Colon (tissue), 2 donors: ENCODE measurements at regions not wholly inside any gene's neighbourhood (a gene's known extent, or its start where the extent isn't known, plus 50 kb on each side); places are given as distances from the start of the nearest gene placed in this dataset.
"Not testable (repeated sequence)": the region's sequence is repeated elsewhere in the genome, so short reads cannot be mapped to it uniquely, and the experiment has no call there.

Source experiments
- FAIRE-seq: peaks from 2 replicates; lab custom pipeline; 2012; peaks lifted over from hg19 to GRCh38; lab: Jason Lieb, UNC
- donor health status: control.
- donor health status: control.

GRCh38 chr5:85170183-85170582 lies 785.5 kb upstream of the EDIL3 start:
- FAIRE-seq: no peak

GRCh38 chr5:85173469-85173868 lies 788.8 kb upstream of the EDIL3 start:
- FAIRE-seq: no peak

- FAIRE-seq: no peak
Observed at GRCh38 chr5:85182344-85182743, 797.7 kb upstream of the EDIL3 start.

- FAIRE-seq: no peak
Observed at GRCh38 chr5:85204289-85204688, 819.6 kb upstream of the EDIL3 start.

GRCh38 chr5:85205430-85205829 lies 820.8 kb upstream of the EDIL3 start:
- no peak for FAIRE-seq

GRCh38 chr5:85225388-85225787 lies 840.7 kb upstream of the EDIL3 start:
- no peak for FAIRE-seq

GRCh38 chr5:85249204-85249603 lies 864.5 kb upstream of the EDIL3 start:
- FAIRE-seq: no peak

GRCh38 chr5:85263125-85263524 lies 878.4 kb upstream of the EDIL3 start:
- FAIRE-seq: no peak

GRCh38 chr5:85266692-85267091 lies 882.0 kb upstream of the EDIL3 start:
- no peak for FAIRE-seq

GRCh38 chr5:85268194-85268593 lies 883.5 kb upstream of the EDIL3 start:
- FAIRE-seq: no peak

GRCh38 chr5:85278193-85278592 lies 893.5 kb upstream of the EDIL3 start:
- no peak for FAIRE-seq

- FAIRE-seq: no peak
Observed at GRCh38 chr5:85288914-85289313, 904.2 kb upstream of the EDIL3 start.

GRCh38 chr5:85293145-85293785 lies 908.6 kb upstream of the EDIL3 start:
- FAIRE-seq: no peak

- FAIRE-seq: no peak
Observed at GRCh38 chr5:85304524-85304923, 919.8 kb upstream of the EDIL3 start.

- no peak for FAIRE-seq
Observed at GRCh38 chr5:85305766-85306165, 921.1 kb upstream of the EDIL3 start.

- no peak for FAIRE-seq
Observed at GRCh38 chr5:85311536-85311935, 926.9 kb upstream of the EDIL3 start.

GRCh38 chr5:85320495-85320894 lies 935.8 kb upstream of the EDIL3 start:
- FAIRE-seq: no peak

- no peak for FAIRE-seq
Observed at GRCh38 chr5:85333276-85333675, 948.6 kb upstream of the EDIL3 start.

- FAIRE-seq: no peak
Observed at GRCh38 chr5:85337435-85337834, 952.8 kb upstream of the EDIL3 start.

GRCh38 chr5:85340790-85341189 lies 956.1 kb upstream of the EDIL3 start:
- no peak for FAIRE-seq

GRCh38 chr5:85345818-85346217 lies 961.1 kb upstream of the EDIL3 start:
- no peak for FAIRE-seq

GRCh38 chr5:85357309-85357708 lies 972.6 kb upstream of the EDIL3 start:
- no peak for FAIRE-seq

- no peak for FAIRE-seq
Observed at GRCh38 chr5:85375525-85375924, 990.8 kb upstream of the EDIL3 start.

- FAIRE-seq: no peak
Observed at GRCh38 chr5:85388770-85389169, 1004.1 kb upstream of the EDIL3 start.

GRCh38 chr5:85392309-85392708 lies 1007.6 kb upstream of the EDIL3 start:
- FAIRE-seq: not testable (repeated sequence)
